WTC11 (cell line): ENCODE measurements at regions not wholly inside any gene's neighbourhood (a gene's known extent, or its start where the extent isn't known, plus 50 kb on each side); places are given as distances from the start of the nearest gene placed in this dataset.

Experiments used
- ATAC-seq: fragments of 200-7000 bp; cut with Tn5 transposase; 2 replicates; pipeline ENCODE4 v1.10.0; 2021; ENCODE audit warnings: mild to moderate bottlenecking, moderate library complexity
- CTCF ChIA-PET: fragments of 300-600 bp; sonication (Branson Sonifier 250); formaldehyde crosslinking; loops from one replicate; lab custom pipeline; 2021; ENCODE audit warnings: antibody characterized with exemption; lab: Charles Lee
- POLR2A ChIA-PET: fragments of 350-600 bp; sonication (Branson Sonifier 250); formaldehyde crosslinking; loops from one replicate; lab custom pipeline; 2021; ENCODE audit warnings: antibody characterized with exemption; lab: Charles Lee
- DNase-seq: peaks from one replicate; pipeline ENCODE4 v3.0.0; 2021; ENCODE audit warnings: low spot score
- H3K27ac Mint-ChIP-seq: 2 replicates; pipeline ENCODE4 v1.8.0; 2021; ENCODE audit warnings: mixed read lengths
- H3K27me3 Mint-ChIP-seq: 2 replicates; pipeline ENCODE4 v1.8.0; 2021; ENCODE audit warnings: low read depth, mild to moderate bottlenecking, moderate library complexity, mixed read lengths
- H3K36me3 Mint-ChIP-seq: 2 replicates; pipeline ENCODE4 v1.8.0; 2021; ENCODE audit warnings: mixed read lengths
- H3K4me1 Mint-ChIP-seq: 2 replicates; pipeline ENCODE4 v1.8.0; 2022; ENCODE audit warnings: mixed read lengths
- H3K4me3 Mint-ChIP-seq: 2 replicates; pipeline ENCODE4 v1.8.0; 2021; ENCODE audit warnings: mild to moderate bottlenecking, moderate library complexity, mixed read lengths
- H3K9me3 Mint-ChIP-seq: 2 replicates; pipeline ENCODE4 v1.8.0; 2021; ENCODE audit warnings: mixed read lengths
- HMGXB4 ChIP-seq: sonication (generic); formaldehyde crosslinking; IDR thresholded peaks from 2 replicates; pipeline ENCODE4 v1.8.1; 2023; ENCODE audit warnings: mild to moderate bottlenecking, moderate library complexity, missing genetic modification reagents
- MAX ChIP-seq: sonication (generic); formaldehyde crosslinking; IDR thresholded peaks from 2 replicates; pipeline ENCODE4 v1.8.0; 2022; ENCODE audit warnings: mild to moderate bottlenecking, missing genetic modification reagents
- OVOL2 ChIP-seq: fragments of 250-450 bp; sonication (Bioruptor Pico); IDR thresholded peaks from 2 replicates; pipeline ENCODE4 v1.9.0; 2021; ENCODE audit warnings: mild to moderate bottlenecking, borderline replicate concordance
- STAT6 ChIP-seq: sonication (generic); formaldehyde crosslinking; conservative IDR thresholded peaks from 2 replicates; pipeline ENCODE4 v1.8.1; 2023; ENCODE audit warnings: mild to moderate bottlenecking, low read depth, missing genetic modification reagents, moderate library complexity
- USF2 ChIP-seq: sonication (generic); formaldehyde crosslinking; IDR thresholded peaks from 2 replicates; pipeline ENCODE4 v1.8.1; 2023; ENCODE audit warnings: mild to moderate bottlenecking, missing genetic modification reagents, moderate library complexity
- ZBTB43 ChIP-seq: sonication (generic); formaldehyde crosslinking; IDR thresholded peaks from 2 replicates; pipeline ENCODE4 v1.8.1; 2023; ENCODE audit warnings: mild to moderate bottlenecking, missing genetic modification reagents
- ZNF232 ChIP-seq: sonication (generic); formaldehyde crosslinking; IDR thresholded peaks from 2 replicates; pipeline ENCODE4 v1.8.0; 2022; ENCODE audit warnings: mild to moderate bottlenecking, missing genetic modification reagents
- ZNF263 ChIP-seq: sonication (generic); formaldehyde crosslinking; IDR thresholded peaks from 2 replicates; pipeline ENCODE4 v1.8.1; 2022; ENCODE audit warnings: low read depth, mild to moderate bottlenecking, moderate library complexity, missing genetic modification reagents
- ZNF396 ChIP-seq: fragments of 250-450 bp; sonication (Bioruptor Pico); IDR thresholded peaks from 2 replicates; pipeline ENCODE4 v1.8.0; 2021; ENCODE audit warnings: mild to moderate bottlenecking, moderate library complexity, borderline replicate concordance
- ZNF416 ChIP-seq: fragments of 250-450 bp; sonication (Bioruptor Pico); IDR thresholded peaks from 2 replicates; pipeline ENCODE4 v1.9.0; 2021; ENCODE audit warnings: mild to moderate bottlenecking, inconsistent platforms
- ZSCAN18 ChIP-seq: fragments of 250-450 bp; sonication (Bioruptor Pico); IDR thresholded peaks from 2 replicates; pipeline ENCODE4 v2.1.2; 2022; ENCODE audit warnings: mild to moderate bottlenecking, moderate library complexity

- CTCF ChIA-PET = no interaction called here
- DNase-seq = no peak
- peaks cover 14% of the 10 kb centered on the region for H3K9me3 Mint-ChIP-seq
- ATAC-seq = peak; percentile 75
- H3K4me1 Mint-ChIP-seq = peaks cover 21% of the 10 kb centered on the region
- POLR2A ChIA-PET = no interaction called here
- no peaks in the 10 kb centered on the region for H3K27me3 Mint-ChIP-seq
- H3K4me3 Mint-ChIP-seq = no peak overlapping the region
- H3K27ac Mint-ChIP-seq = peak overlapping the region; percentile 79
- no peaks in the 10 kb centered on the region; the same call in none of the 2 replicates for H3K36me3 Mint-ChIP-seq
- TF ChIP-seq ZNF396 (CRISPR knock-in tag) (no peak), OVOL2 (CRISPR knock-in tag) (no peak), ZNF263 (no peak), ZNF232 (no peak), HMGXB4 (no peak), ZBTB43 (CRISPR knock-in tag) (no peak), USF2 (CRISPR knock-in tag) (peak; percentile 34; the same call in 1 of the 2 replicates), MAX (CRISPR knock-in tag) (no peak)
These were observed 1394.8 kb upstream of the SLC10A2 start for GRCh38 chr13:104461049-104461448.

- H3K9me3 Mint-ChIP-seq = peaks cover 14% of the 10 kb centered on the region
- ATAC-seq = no peak
These were observed 1394.3 kb upstream of the SLC10A2 start for GRCh38 chr13:104460554-104460953.

More at GRCh38 chr13:104460554-104460953, 1394.3 kb upstream of the SLC10A2 start:
- Mint-ChIP-seq H3K36me3 (no peaks in the 10 kb centered on the region; the same call in none of the 2 replicates), H3K4me3 (no peak overlapping the region), H3K27ac (peak overlapping the region; percentile 79; the same call in 1 of the 2 replicates), H3K4me1 (peaks cover 21% of the 10 kb centered on the region), H3K27me3 (no peaks in the 10 kb centered on the region)
- POLR2A ChIA-PET = no interaction called here
- DNase-seq = no peak
- TF ChIP-seq STAT6 = no peak
- no peak for TF ChIP-seq ZSCAN18
- no peak for TF ChIP-seq ZNF416 (CRISPR knock-in tag)
- CTCF ChIA-PET = no interaction called here
